ENCODE measurements at regions not wholly inside any gene's neighbourhood (a gene's known extent, or its start where the extent isn't known, plus 50 kb on each side); places are given as distances from the start of the nearest gene placed in this dataset.

DNA sequence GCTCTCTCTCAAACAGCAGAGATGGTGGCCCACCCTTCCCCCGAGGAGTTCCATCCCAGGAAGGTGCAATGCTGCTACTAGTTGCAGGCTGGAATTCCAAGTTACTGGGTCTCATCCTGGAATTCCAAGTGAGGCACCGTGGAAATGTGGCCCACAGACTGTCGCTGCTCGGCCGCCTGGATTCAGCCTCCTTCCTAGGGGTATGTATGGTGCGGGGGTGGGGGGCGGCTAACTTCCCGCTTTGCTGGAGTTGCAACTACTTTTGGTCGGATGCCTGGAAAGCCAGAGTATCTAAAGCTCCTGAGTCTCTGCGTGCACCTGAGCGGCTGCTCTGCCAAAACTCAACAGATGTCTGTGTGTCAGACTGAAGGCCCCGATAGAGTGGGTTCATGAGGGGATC lies 1146.2 kb downstream of the RPA4 start:
- H2BK15ac ChIP-seq (ENCODE audit: low read depth, low read length) = no peak overlapping the region
- H2AK5ac ChIP-seq (ENCODE audit: insufficient read length, low read length) = no peak overlapping the region
- no peak for DNase-seq
- TF ChIP-seq, protein P1, sequence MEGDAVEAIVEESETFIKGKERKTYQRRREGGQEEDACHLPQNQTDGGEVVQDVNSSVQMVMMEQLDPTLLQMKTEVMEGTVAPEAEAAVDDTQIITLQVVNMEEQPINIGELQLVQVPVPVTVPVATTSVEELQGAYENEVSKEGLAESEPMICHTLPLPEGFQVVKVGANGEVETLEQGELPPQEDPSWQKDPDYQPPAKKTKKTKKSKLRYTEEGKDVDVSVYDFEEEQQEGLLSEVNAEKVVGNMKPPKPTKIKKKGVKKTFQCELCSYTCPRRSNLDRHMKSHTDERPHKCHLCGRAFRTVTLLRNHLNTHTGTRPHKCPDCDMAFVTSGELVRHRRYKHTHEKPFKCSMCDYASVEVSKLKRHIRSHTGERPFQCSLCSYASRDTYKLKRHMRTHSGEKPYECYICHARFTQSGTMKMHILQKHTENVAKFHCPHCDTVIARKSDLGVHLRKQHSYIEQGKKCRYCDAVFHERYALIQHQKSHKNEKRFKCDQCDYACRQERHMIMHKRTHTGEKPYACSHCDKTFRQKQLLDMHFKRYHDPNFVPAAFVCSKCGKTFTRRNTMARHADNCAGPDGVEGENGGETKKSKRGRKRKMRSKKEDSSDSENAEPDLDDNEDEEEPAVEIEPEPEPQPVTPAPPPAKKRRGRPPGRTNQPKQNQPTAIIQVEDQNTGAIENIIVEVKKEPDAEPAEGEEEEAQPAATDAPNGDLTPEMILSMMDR (conservative IDR thresholded peaks at IDR 0.05) = no peak
- H2BK120ac ChIP-seq (ENCODE audit: low read depth, low read length, poor library complexity, severe bottlenecking) = no peak overlapping the region
- no peaks in the 10 kb centered on the region for H3K9me3 ChIP-seq (ENCODE audit: control insufficient read depth, low read depth, low read length)
- no peak overlapping the region for H3K27ac ChIP-seq (ENCODE audit: insufficient read length, low read depth, low read length)
- no peak overlapping the region for H2BK5ac ChIP-seq (ENCODE audit: insufficient read length, low read length)
- Mint-ChIP-seq H3K4me3 (no peak overlapping the region), H3K27ac (no peak overlapping the region; a peak in 1 of 7 replicates), H3K27me3 (ENCODE audit: low read depth) (no peaks in the 10 kb centered on the region; the same call in 1 of the 2 replicates), H3K4me1 (0 out of 4 replicates have a peak, but pooled peaks cover 0 to 2% of the 10 kb centered on the region in 2 experiments), H3K36me3 (ENCODE audit: insufficient read depth in 1 of 3, low read depth in 3 of 3) (peaks cover 10 to 33% (median 11%) of the 10 kb centered on the region in 3 experiments), H3K9me3 (peaks cover 17 to 28% of the 10 kb centered on the region in 2 experiments; a peak in 4 of 5 replicates)
- no peak overlapping the region for H3K14ac ChIP-seq (ENCODE audit: insufficient read depth, low read length)
- H4K5ac ChIP-seq (ENCODE audit: insufficient read length, low read depth, low read length) = no peak overlapping the region
- H3T11ph ChIP-seq (ENCODE audit: low read length) = no peak overlapping the region
- no peaks in the 10 kb centered on the region for H4K20me1 ChIP-seq (ENCODE audit: control insufficient read depth, insufficient read depth, insufficient read length)
- no peak overlapping the region for H3K4me2 ChIP-seq (ENCODE audit: insufficient read depth, insufficient read length, low read length)
- no peak overlapping the region for H3K23ac ChIP-seq (ENCODE audit: insufficient read length, low read depth, low read length)
- no peak overlapping the region for H2BK20ac ChIP-seq (ENCODE audit: low read depth, low read length, poor library complexity, severe bottlenecking)
- no peak overlapping the region for H2AFZ ChIP-seq (ENCODE audit: low read length)
- H3K79me1 ChIP-seq (ENCODE audit: insufficient read depth, low read depth, low read length, poor library complexity, severe bottlenecking) = no peaks in the 10 kb centered on the region
- no peak overlapping the region for H4K8ac ChIP-seq (replicated peaks; ENCODE audit: insufficient read length, low read depth, low read length)
- no peaks in the 10 kb centered on the region; the same call in 1 of the 2 replicates for H3K27me3 ChIP-seq (ENCODE audit: insufficient read depth, low read length)
- H3K4me1 ChIP-seq (ENCODE audit: insufficient read depth, low read length) = no peaks in the 10 kb centered on the region
- no peak overlapping the region for H3K4ac ChIP-seq (ENCODE audit: low read depth, low read length)
- H3K56ac ChIP-seq (ENCODE audit: insufficient read length, low read depth, low read length) = no peak overlapping the region
- H2BK12ac ChIP-seq (ENCODE audit: insufficient read length, low read depth, low read length) = no peak overlapping the region
- no peaks in the 10 kb centered on the region for H3K79me2 ChIP-seq (ENCODE audit: insufficient read depth, low read length)
- no peak overlapping the region for H3K18ac ChIP-seq (ENCODE audit: insufficient read length, low read depth, low read length)
- no CpG with 5 or more reads among the region's 12 CpGs for WGBS (ENCODE audit: extremely low coverage, insufficient read length, low lambda C conversion rate)
- H3K23me2 ChIP-seq (ENCODE audit: insufficient read length, low read depth, low read length, poor library complexity, severe bottlenecking) = no peaks in the 10 kb centered on the region
- no peak overlapping the region for H4K91ac ChIP-seq (ENCODE audit: insufficient read length, low read depth, low read length)
- no peak overlapping the region for H3K9ac ChIP-seq (ENCODE audit: extremely low read depth, insufficient read length, low read length)

Data from H9 (cell line).